T-helper 1 cell treated with Interleukin-12 subunit alpha and Interleukin-12 subunit beta and Interleukin-4 antibody, amounts not matched to agents 30 μg/mL and 1 μg/mL, for 36 hours (primary cell): ENCODE measurements at regions not wholly inside any gene's neighbourhood (a gene's known extent, or its start where the extent isn't known, plus 50 kb on each side); places are given as distances from the start of the nearest gene placed in this dataset.
"Not testable (repeated sequence)": the region's sequence is repeated elsewhere in the genome, so short reads cannot be mapped to it uniquely, and the experiment has no call there.

Experiments
- H3K27ac Mint-ChIP-seq: one replicate; pipeline ENCODE4 v1.8.0; 2021; ENCODE audit warnings: mild to moderate bottlenecking, mixed read lengths
- H3K27me3 Mint-ChIP-seq: one replicate; pipeline ENCODE4 v1.8.0; 2021; ENCODE audit warnings: low read depth, mixed read lengths
- H3K36me3 Mint-ChIP-seq: one replicate; pipeline ENCODE4 v1.8.0; 2021; ENCODE audit warnings: low read depth, mixed read lengths
- H3K4me1 Mint-ChIP-seq: one replicate; pipeline ENCODE4 v1.8.0; 2021; ENCODE audit warnings: low read depth, mixed read lengths
- H3K4me3 Mint-ChIP-seq: one replicate; pipeline ENCODE4 v1.8.0; 2021; ENCODE audit warnings: mild to moderate bottlenecking, moderate library complexity, mixed read lengths
- H3K9me3 Mint-ChIP-seq: one replicate; pipeline ENCODE4 v1.8.0; 2021; ENCODE audit warnings: mixed read lengths

- no peak overlapping the region for H3K27ac Mint-ChIP-seq
- no peaks in the 10 kb centered on the region for H3K27me3 Mint-ChIP-seq
- H3K36me3 Mint-ChIP-seq: no peaks in the 10 kb centered on the region
- peaks cover 12% of the 10 kb centered on the region for H3K9me3 Mint-ChIP-seq
- no peak overlapping the region for H3K4me3 Mint-ChIP-seq
- H3K4me1 Mint-ChIP-seq: no peaks in the 10 kb centered on the region
Measured at GRCh38 chr7:70890147-70890969, 241.6 kb upstream of the GALNT17 start.

- H3K9me3 Mint-ChIP-seq: peaks cover 18% of the 10 kb centered on the region
- H3K27ac Mint-ChIP-seq: no peak overlapping the region
- no peak overlapping the region for H3K4me3 Mint-ChIP-seq
- H3K4me1 Mint-ChIP-seq: no peaks in the 10 kb centered on the region
- H3K27me3 Mint-ChIP-seq: no peaks in the 10 kb centered on the region
- H3K36me3 Mint-ChIP-seq: no peaks in the 10 kb centered on the region
Measured at GRCh38 chr7:70893422-70893821, 238.5 kb upstream of the GALNT17 start.

GRCh38 chr7:70893971-70894715, 237.8 kb upstream of the GALNT17 start:
- no peaks in the 10 kb centered on the region for H3K27me3 Mint-ChIP-seq
- H3K4me1 Mint-ChIP-seq: no peaks in the 10 kb centered on the region
- no peaks in the 10 kb centered on the region for H3K36me3 Mint-ChIP-seq
- H3K27ac Mint-ChIP-seq: no peak overlapping the region
- no peak overlapping the region for H3K4me3 Mint-ChIP-seq
- H3K9me3 Mint-ChIP-seq: peaks cover 18% of the 10 kb centered on the region

GRCh38 chr7:70894799-70895198, 237.1 kb upstream of the GALNT17 start:
- Mint-ChIP-seq H3K27me3 (no peaks in the 10 kb centered on the region), H3K4me1 (no peaks in the 10 kb centered on the region), H3K9me3 (peaks cover 12% of the 10 kb centered on the region), H3K36me3 (no peaks in the 10 kb centered on the region), H3K4me3 (no peak overlapping the region), H3K27ac (no peak overlapping the region)

- peaks cover 13% of the 10 kb centered on the region for H3K9me3 Mint-ChIP-seq
- H3K27ac Mint-ChIP-seq, H3K36me3 Mint-ChIP-seq, H3K27me3 Mint-ChIP-seq, H3K4me3 Mint-ChIP-seq, H3K4me1 Mint-ChIP-seq: not testable (repeated sequence)
Measured at GRCh38 chr7:70895337-70896200, 236.4 kb upstream of the GALNT17 start.

GRCh38 chr7:70907259-70908247, 224.4 kb upstream of the GALNT17 start:
- H3K4me3 Mint-ChIP-seq: no peak overlapping the region
- peaks cover 18% of the 10 kb centered on the region for H3K9me3 Mint-ChIP-seq
- H3K27me3 Mint-ChIP-seq: no peaks in the 10 kb centered on the region
- no peaks in the 10 kb centered on the region for H3K4me1 Mint-ChIP-seq
- no peaks in the 10 kb centered on the region for H3K36me3 Mint-ChIP-seq
- no peak overlapping the region for H3K27ac Mint-ChIP-seq

GRCh38 chr7:70913924-70914323, 218.0 kb upstream of the GALNT17 start:
- H3K4me3 Mint-ChIP-seq: no peak overlapping the region
- H3K9me3 Mint-ChIP-seq: peaks cover 11% of the 10 kb centered on the region
- no peaks in the 10 kb centered on the region for H3K36me3 Mint-ChIP-seq
- H3K27ac Mint-ChIP-seq: no peak overlapping the region
- H3K4me1 Mint-ChIP-seq: no peaks in the 10 kb centered on the region
- H3K27me3 Mint-ChIP-seq: no peaks in the 10 kb centered on the region

- Mint-ChIP-seq H3K9me3 (peaks cover 11% of the 10 kb centered on the region), H3K36me3 (no peaks in the 10 kb centered on the region), H3K27ac (no peak overlapping the region), H3K4me1 (no peaks in the 10 kb centered on the region), H3K4me3 (no peak overlapping the region), H3K27me3 (no peaks in the 10 kb centered on the region)
Measured at GRCh38 chr7:70915067-70915466, 216.9 kb upstream of the GALNT17 start.

GRCh38 chr7:70919481-70920073, 212.4 kb upstream of the GALNT17 start:
- Mint-ChIP-seq H3K36me3 (no peaks in the 10 kb centered on the region), H3K4me3 (no peak overlapping the region), H3K9me3 (peaks cover 4% of the 10 kb centered on the region), H3K27me3 (no peaks in the 10 kb centered on the region), H3K27ac (no peak overlapping the region), H3K4me1 (no peaks in the 10 kb centered on the region)

- Mint-ChIP-seq H3K4me1 (no peaks in the 10 kb centered on the region), H3K36me3 (no peaks in the 10 kb centered on the region), H3K9me3 (peaks cover 12% of the 10 kb centered on the region), H3K27ac (no peak overlapping the region), H3K27me3 (no peaks in the 10 kb centered on the region), H3K4me3 (no peak overlapping the region)
Measured at GRCh38 chr7:70920876-70921275, 211.1 kb upstream of the GALNT17 start.

GRCh38 chr7:70923181-70923845, 208.6 kb upstream of the GALNT17 start:
- Mint-ChIP-seq H3K4me1 (no peaks in the 10 kb centered on the region), H3K4me3 (no peak overlapping the region), H3K27ac (no peak overlapping the region), H3K27me3 (no peaks in the 10 kb centered on the region), H3K9me3 (peaks cover 17% of the 10 kb centered on the region), H3K36me3 (no peaks in the 10 kb centered on the region)

GRCh38 chr7:70925411-70926115, 206.4 kb upstream of the GALNT17 start:
- Mint-ChIP-seq H3K9me3 (peaks cover 22% of the 10 kb centered on the region), H3K4me1 (no peaks in the 10 kb centered on the region), H3K4me3 (no peak overlapping the region), H3K27me3 (no peaks in the 10 kb centered on the region), H3K27ac (no peak overlapping the region), H3K36me3 (no peaks in the 10 kb centered on the region)
